GM13976 (cell line): ENCODE measurements at regions not wholly inside any gene's neighbourhood (a gene's known extent, or its start where the extent isn't known, plus 50 kb on each side); places are given as distances from the start of the nearest gene placed in this dataset.

ENCODE experiments used
- DNase-seq: peaks from one replicate; pipeline ENCODE4 v3.0.0; 2012; ENCODE audit warnings: low spot score
- CTCF ChIP-seq: IDR thresholded peaks from 2 replicates; pipeline ENCODE4 v1.5.1; 2012; ENCODE audit warnings: borderline replicate concordance, mild to moderate bottlenecking; ENCODE audit not compliant: insufficient read depth; ENCODE audit errors: extremely low read depth, missing control alignments, control extremely low read depth
- in situ Hi-C: fragments of 300-500 bp; cut with MboI; formaldehyde crosslinking; loops from one replicate; pipeline ENCODE4 v1.12.0; 2022; ENCODE audit warnings: low sequenced_read_pairs, mixed read lengths, inconsistent platforms; ENCODE audit not compliant: unreplicated experiment

- DNase-seq: no peak
Measured at GRCh38 chr12:75784591-75784990, 247.0 kb downstream of the PHLDA1 start.

GRCh38 chr12:75783093-75783877 lies 248.3 kb downstream of the PHLDA1 start:
- TF ChIP-seq CTCF: no peak
- in situ Hi-C loops: no loop called here
- DNase-seq: no peak

More at GRCh38 chr12:75784591-75784990, 247.0 kb downstream of the PHLDA1 start:
- in situ Hi-C loops: no loop called here
- TF ChIP-seq CTCF: no peak

- TF ChIP-seq CTCF: no peak
- no peak for DNase-seq
- in situ Hi-C loops: no loop called here
Measured at GRCh38 chr12:75782069-75782581, 249.5 kb downstream of the PHLDA1 start.

- in situ Hi-C loops: no loop called here
- no peak for DNase-seq
Measured at GRCh38 chr12:75781532-75782046, 250.0 kb downstream of the PHLDA1 start.

GRCh38 chr12:75779891-75780496 lies 251.6 kb downstream of the PHLDA1 start:
- in situ Hi-C loops: no loop called here
- no peak for DNase-seq
- no peak for TF ChIP-seq CTCF

More at GRCh38 chr12:75781532-75782046, 250.0 kb downstream of the PHLDA1 start:
- no peak for TF ChIP-seq CTCF

- no peak for DNase-seq
- no peak for TF ChIP-seq CTCF
- in situ Hi-C loops: no loop called here
Measured at GRCh38 chr12:75774261-75775052, 257.1 kb downstream of the PHLDA1 start.
